HG02973 (cell line): ENCODE measurements at regions not wholly inside any gene's neighbourhood (a gene's known extent, or its start where the extent isn't known, plus 50 kb on each side); places are given as distances from the start of the nearest gene placed in this dataset.
"Not testable (repeated sequence)": the region's sequence is repeated elsewhere in the genome, so short reads cannot be mapped to it uniquely, and the experiment has no call there.

ENCODE experiments used
- ATAC-seq: cut with Tn5 transposase; IDR thresholded peaks from one replicate; pipeline ENCODE4 v1.9.1; 2021; ENCODE audit warnings: moderate library complexity; ENCODE audit not compliant: unreplicated experiment

DNA sequence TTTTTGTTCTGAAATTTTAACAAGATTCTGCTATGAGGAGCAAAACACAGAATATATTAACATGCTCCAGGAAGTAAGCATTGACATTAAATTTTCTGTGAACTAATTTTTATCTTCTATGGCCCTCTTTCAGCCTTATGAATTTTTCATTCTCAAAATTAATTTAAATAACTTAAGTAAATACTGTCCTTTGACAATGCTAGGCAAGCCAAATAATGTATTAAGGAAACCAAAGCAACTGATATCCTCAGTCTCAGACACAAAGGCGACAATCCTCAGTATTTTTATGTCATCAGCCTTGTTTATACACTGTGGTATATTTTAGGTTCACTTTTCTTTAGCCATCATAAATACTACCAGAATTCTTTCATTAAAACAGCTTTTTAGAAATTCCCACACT is 159.8 kb downstream of the CGGBP1 start:
- ATAC-seq = no peak

DNA sequence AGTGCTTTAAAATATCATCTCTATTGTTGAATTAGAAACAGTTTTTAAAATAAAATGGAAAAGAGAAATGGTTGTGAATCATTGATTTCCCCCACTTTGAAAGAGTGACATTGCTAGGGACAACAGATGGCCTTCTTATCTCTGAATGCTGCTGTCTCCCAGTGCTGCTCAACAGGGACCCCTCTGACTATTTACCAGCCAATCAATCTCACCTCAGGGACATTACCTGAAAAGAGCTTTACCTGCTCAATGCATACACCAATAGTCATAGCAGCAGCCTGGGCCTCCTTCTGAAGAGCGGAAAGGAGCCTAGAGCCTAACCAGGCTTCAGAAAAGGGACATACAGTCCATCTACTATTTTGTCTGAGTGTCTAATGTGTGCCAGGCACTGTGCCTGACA is 162.8 kb downstream of the CGGBP1 start:
- ATAC-seq = no peak

DNA sequence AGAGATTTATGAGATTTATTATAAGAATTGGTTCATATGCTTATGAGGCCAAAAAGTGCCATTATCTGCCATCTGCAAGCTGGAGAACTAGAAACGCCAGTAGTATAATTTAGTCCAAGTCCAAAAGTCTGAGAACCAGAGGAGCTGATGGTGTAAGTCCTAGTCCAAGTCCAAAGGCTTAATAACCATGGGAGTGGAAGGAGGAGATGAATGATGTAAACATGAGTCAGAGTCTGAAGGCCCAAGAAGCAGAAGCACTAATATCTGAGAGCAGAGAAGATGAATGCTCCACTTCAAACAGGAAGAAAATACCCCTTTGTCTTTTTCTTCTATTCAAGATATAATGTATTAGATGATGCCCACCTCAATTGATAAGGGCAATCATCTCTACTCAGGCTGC is 185.7 kb downstream of the CGGBP1 start:
- ATAC-seq = no peak

DNA sequence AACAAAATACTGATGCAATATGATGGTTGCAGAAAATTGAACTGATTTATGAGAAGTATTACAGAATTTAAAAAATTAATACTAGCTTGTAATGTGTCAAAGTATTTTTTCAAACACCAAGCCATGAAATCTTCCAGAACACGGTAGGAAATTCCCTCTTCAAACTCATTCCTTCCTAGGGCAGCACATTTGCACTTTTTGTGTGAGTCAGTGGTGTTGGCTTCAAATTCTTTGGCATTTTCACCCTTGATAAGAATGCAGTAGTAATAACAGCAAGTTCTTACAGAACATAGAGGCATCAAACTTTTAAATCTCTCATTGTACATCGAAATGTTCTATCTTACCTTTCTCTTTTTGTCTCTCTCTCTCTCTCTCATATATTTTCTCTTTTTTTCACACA is 191.8 kb downstream of the CGGBP1 start:
- ATAC-seq = no peak

DNA sequence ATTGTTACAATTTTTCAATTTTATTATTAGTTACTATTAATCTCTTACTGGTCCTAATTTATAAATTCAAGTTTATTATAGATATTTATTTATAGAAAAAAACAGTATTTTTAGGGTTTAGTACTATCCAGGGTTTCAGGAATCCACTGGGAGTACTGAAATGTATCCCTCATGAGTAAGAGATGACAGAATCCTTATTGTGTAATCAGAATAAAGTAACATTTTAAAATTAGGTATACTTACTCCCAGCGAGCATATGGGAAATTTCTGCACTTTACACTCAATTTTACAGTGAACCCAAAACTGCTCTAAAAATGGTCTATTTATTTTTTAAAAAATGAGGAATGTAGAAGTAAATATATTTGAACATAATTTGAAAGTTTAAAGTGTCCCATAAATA is 202.7 kb downstream of the CGGBP1 start:
- ATAC-seq = no peak

DNA sequence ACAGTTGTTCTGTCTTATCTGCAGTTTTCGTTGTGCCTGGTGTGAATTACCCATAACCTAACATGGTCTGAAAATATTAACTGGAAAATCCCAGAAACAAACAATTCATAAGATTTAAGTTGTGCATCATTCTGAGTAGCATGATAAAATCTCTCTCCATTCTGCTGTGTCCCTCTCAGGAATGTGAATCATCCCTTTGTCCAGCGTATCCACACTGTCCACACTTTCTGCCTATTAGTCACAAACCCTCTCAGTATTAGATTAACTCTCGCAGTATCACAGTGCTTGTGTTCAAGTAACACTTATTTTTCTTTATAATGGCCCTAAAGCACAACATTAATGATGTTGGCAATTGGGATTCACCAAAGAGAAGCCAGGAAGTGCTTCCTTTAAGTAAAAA is 203.2 kb downstream of the CGGBP1 start:
- ATAC-seq = no peak

DNA sequence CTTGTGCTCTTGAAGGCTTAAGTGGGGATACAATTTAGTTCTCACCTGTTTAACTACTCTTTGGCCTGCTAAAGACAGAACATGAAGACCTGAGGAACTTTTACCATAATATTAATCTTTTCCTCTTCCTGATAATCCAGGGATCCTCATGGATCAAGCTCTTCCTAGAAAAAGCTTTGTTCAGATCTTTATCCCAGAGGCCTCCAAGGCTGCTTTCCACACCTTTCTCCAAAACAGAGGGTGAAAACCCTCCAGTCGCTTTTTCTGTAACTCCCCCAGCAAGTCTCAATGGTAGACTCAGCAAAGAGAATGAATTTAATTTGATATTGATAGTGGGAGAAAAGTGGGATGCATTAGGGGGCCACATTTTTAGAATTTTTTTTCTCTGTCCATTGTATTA is 203.6 kb downstream of the CGGBP1 start:
- no peak for ATAC-seq

DNA sequence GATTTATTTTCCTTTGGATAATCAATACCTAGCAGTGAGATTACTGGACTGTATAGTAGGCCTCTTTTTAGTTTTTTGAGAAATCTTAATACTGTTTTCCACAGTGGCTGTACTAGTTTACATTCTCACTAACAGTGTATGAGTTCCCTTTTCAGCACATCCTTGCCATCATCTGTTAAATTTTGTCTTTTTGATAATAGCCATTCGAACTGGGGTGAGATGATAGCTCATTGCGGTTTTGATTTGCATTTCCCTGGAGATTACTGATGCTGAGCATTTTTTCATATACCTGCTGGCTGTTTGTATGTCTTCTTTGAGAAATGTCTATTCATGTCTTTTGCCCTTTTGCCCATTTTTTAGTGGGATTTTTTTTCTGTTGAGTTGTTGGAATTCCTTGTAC is 210.8 kb downstream of the CGGBP1 start:
- ATAC-seq = no peak

DNA sequence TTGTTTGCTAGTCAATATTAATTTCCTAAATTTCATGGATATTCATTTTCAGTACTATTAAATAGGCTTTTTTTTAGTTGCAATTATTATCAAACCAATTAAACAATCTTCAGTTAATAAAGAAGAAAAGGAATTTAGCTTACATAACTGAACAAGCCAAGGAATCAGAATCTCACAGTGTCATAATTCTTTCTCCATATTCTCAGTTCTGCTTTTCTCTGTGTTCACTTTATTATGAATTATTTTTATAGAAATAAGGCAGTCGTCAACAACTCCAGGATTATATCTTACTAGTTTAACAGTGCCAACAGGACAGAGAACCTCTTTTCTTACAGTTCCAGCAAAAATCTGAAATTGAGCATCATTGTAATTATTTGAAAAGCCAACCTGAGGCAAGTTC is 221.7 kb downstream of the CGGBP1 start:
- no peak for ATAC-seq

DNA sequence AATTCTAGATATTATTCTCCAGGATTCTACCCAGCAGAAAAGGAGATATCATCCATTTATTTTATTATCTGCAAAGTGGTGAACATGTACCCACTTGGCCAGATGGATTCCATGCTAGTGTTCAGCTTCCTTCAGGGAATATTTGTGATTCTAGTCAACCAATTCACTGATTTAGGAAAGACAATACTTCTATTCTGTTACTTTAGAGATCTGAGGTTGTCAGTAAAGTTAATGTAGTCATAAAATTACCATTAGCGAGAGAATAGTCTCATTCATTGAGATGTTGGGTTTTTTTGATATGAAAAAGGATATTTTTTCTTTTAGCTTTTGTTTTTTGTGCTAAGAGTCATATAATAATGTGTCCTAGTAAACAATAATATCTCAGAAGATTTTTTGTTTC is 222.8 kb downstream of the CGGBP1 start:
- no peak for ATAC-seq

DNA sequence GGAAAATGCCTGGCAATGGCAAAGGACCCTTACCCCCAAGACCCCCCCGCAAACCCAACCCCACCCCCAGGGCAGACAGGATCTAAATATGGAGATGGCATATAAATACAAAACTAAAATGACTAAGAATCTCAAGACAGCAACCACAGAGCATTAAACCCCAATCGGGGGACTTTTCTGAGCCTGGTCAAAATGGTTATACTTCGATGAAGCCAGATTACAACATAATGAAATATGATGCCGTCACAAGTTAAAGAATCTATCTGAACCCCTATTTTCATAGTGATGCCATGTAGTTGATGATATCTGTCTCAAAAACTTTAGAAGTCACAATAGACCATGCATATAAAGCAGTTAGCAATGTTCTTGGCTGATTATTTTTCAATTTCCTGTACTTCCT is 223.6 kb downstream of the CGGBP1 start:
- ATAC-seq = no peak

DNA sequence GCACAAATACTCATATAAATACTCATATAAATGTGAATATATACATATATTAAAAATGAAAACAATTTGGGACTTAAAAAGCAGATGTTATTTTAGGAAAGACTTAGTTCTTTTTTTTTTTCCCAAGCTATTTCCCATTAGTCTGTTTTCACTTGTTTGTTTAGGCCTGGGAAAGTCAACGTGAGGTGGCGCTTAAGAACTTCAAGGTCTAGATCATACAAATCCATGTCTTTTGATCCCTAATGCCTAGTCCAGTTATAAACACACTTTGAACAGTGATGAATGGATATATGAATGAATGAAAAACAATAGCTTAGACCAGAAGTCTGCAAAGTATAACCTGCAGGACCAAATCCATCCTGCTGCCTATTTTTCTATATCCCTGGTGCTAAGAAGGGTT is 224.5 kb downstream of the CGGBP1 start:
- no peak for ATAC-seq

DNA sequence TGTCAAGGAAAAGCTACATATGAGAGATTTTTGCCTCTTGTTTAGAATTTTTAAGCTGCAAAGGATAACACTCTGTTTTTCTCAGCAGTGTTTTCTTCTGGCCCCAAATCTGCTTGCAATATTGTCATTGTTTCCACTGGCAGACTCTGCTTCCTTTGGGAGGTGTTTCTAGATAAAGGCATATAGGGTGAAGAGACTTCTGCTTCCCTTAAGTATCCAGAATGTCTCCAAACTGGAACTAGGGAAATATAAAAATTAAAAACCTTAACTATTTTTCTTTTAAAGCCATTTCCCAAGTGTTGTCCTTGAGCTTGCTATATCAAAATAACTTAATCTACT is 225.8 kb downstream of the CGGBP1 start:
- no peak for ATAC-seq

DNA sequence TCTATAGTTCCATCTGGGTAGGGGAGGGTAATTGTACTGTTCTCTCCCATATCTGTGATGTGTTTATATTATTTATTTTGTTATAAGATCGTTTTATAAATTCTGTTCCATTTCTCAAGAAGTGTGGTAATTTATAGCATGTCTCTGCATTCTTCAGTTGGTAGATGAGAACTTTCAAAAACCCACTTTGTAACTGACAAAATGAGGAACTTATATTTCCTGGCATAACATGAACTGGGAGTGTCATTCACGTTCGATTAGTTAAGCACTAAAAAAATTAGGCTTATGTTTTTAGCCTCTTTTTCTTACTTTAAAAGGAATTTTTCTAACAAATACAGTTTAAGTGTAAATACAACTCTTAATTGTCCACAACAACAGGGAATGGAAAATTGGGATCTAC is 230.8 kb downstream of the CGGBP1 start:
- ATAC-seq = no peak

DNA sequence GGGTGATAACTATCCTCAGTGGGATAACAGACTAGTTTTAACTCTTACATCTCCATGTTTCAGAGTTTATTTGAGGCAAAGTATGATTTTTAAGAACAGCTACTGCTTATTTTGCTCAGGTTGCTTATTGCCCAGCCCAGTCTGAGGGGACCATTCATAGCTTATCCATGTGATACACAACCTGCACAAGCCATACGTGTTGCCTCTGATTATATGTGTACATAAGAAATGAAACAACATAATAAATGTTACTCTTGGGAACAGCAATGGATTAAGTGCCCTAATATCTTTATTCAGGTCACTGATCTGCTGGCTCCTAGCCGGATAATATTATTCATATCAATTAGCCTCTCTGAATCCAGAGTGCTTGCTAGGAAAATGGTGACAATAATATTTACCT is 236.2 kb downstream of the CGGBP1 start:
- no peak for ATAC-seq

DNA sequence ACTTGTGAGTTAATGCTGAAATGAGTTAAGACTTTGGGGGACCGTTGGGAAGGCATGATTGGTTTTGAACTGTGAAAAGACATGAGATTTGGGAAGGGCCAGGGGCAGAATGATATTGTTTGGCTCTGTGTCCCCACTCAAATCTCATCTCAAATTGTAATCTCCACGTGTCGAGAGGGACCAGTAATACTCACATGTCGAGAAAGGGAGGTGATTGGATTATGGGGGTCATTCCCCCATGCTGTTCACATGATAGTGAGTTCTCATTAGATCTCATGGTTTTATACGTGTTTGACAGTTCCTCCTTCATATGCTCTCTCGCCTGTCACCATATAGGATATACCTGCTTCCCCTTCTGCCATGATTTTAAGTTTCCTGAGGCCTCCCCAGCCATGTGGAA is 245.3 kb downstream of the CGGBP1 start:
- not testable (repeated sequence) for ATAC-seq

DNA sequence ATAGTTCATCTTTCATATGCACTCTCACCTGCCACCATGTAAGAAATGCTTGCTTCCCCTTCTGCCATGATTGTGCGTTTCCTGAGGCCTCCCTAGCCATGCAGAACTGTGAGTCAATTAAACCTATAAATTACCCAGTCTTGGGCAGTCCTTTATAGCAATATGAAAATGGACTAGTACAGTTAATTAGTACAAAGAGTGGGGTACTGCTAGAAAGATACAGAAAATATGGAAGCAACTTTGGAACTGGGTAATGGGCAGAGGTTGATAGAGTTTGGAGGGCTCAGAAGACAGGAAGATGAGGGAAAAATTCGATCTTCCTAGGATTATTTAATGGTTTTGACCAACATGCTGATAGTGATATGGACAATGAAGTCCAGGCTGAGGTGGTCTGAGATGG is 246.9 kb downstream of the CGGBP1 start:
- no peak for ATAC-seq

DNA sequence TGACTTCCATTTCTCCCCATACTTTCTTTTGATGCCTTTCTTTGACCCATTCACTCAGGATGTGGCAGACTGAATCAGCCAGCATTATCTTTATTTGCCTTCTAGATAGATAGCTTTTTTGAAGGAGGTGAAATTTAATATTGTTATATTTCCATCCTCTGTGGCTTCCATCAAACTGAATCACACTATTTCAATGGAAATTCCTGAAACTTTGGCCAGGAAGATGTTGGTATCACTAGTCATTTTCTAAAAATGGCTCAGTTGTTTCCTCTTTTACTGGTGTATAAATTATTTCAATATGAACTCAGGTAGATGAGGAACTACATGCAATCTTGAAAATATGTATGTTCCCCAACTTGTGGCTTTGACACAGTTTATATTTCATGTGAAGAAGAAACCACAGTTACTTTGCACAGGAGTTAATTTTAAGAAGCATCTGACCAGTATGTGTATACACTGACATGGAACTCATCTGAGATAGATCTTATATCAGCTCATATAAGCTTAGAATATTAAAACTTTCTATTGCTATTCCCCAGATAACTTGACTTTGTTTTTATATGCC is 248.3 kb downstream of the CGGBP1 start:
- no peak for ATAC-seq

DNA sequence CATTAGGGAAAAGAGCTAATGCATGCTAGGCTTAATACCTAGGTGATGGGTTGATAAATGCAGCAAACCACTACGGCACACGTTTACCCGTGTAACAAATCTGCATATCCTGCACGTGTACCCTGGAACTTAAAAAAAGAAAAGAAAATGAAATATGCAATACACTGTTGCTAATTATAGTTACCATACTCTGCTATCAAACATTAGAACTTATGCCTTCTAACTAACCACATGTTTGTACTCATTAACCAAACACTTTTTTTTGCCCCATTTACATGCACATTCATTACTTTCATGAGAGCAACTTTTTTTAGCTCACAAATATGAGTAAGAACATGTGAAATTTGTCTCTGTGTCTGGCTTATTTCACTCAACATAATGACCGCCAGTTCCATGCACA is 253.1 kb downstream of the CGGBP1 start:
- peak; percentile 87 for ATAC-seq

DNA sequence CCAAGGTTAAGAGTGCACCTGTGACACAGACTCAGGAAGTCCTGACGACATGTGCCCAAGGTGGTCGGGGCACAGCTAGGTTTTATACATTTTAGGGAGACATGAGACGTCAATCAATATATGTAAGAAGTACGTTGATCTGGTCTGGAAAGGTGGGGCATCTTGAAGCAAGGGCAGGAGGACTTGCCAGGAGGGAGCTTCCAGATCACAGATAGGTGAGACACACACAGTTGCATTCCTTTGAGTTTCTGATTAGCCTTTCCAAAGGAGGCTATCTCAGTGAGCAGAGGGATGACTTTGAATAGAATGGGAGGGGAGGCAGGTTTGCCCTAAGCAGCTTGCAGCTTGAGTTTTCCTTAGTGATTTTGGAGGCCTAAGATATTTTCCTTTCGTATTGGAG is 257.4 kb downstream of the CGGBP1 start:
- no peak for ATAC-seq

DNA sequence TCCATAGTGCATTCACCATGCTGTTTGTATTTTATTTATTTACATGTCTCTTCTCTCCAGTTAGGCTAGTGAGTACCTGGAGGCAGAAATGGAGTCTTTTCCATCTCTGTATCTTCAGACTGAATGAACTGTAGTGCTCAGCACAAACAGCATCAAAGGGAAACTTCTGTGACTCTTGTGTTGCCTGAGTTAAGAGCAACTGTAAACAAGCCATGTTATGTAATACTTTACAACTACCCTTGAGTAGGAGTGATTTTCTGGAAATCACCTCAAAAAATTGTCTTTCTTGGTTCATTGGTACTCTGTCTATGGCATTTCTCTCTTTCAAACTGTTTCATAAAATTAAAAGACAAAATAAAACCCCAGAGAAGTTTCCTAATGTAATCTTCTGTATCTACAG is 258.3 kb downstream of the CGGBP1 start:
- no peak for ATAC-seq

DNA sequence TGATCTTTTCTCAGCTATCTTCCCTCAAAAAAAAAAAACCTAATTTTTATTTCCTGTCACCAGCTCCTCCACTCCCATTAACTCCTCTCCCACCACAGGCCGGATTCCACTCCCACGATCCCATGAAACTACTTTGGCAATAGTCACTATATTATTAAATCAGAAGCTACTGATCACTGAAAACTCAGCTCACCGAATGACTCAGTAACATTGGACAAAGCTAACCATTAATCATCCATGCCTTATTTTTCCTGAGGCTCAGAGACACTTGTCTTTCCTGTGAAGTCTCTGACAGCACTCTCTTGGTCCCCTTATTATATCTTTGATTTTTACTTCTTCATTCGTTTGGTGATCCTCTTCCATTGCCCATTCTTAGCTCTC is 260.2 kb downstream of the CGGBP1 start:
- ATAC-seq = no peak

DNA sequence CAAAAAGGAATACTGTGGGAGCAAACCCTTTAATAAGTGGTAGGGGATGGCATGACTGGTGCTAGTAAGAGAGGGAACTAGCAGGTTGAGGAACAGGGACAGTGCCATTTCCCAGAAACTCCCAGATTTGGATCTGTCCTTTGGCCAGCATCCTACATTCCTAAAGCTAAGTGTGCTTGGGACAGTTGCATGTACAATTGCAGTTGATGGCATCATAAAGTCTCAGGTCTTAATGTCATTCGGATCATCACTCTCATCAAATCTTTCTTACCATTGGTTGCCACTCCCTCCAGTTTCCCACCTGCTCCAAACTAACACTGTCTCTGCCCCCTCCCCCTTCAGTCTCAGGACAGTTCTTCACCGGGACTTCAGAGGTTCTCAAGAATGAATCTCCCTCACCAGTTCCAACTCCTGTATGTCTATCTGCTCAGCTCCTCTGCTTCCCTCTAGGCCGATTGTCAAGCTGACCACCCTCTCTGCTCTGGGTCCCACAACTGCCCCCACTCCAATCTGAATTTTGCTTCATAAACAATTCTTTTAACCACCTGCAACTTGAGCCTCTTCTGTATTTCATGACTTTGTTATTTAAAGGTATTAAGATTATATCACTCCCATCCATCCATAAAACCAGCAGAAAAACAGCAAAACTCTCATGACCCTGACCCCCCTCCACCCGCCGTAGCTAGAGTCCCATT is 260.8 kb downstream of the CGGBP1 start:
- ATAC-seq = no peak

DNA sequence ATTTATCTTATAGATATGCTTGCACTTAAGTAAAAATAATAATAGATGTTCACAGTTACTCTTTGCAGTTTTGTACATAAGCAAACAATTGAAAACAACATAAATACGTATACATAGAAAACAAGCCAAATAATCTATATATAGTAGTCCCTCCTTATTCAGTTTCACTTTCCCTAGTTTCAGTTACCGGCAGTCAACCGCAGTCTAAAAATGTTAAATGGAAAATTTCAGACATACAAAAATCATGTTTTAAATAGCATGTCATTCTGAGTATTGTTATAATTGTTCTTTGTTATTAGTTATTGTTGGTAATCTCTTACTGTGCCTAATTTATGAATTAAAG is 262.0 kb downstream of the CGGBP1 start:
- ATAC-seq = no peak
